ENCODE measurements at regions not wholly inside any gene's neighbourhood (a gene's known extent, or its start where the extent isn't known, plus 50 kb on each side); places are given as distances from the start of the nearest gene placed in this dataset.

DNA sequence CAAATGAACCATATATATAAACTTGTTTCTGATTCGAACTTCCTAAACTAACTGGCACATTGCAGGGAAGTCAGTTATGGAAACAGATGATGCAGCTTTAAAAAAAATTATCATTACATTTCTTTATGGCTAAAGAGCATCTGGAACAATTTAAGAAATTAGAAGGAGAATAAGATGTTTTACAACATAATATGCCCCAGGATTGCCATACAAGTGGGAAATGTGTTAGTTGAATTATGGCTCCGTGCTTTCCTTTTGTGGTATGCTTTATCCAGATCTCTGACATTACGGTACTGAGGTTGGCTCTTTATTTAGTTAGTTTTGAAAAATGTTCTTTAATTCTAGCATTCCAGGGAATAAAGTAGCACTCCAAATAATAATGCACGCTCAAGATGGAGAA is 343.0 kb upstream of the ZFP64 start:
- no peak for TF ChIP-seq CTCF (IDR thresholded peaks at IDR 0.05; ENCODE audit: low read depth, low read length, missing control alignments)
- no peak for DNase-seq (ENCODE audit: extremely low read depth, low read depth)
- no peak overlapping the region for H3K4me3 ChIP-seq (replicated peaks; ENCODE audit: low read depth, low read length)

GRCh38 chr20:52533401-52533800 is 341.8 kb upstream of the ZFP64 start:
- no peak overlapping the region for H3K4me3 ChIP-seq (replicated peaks; ENCODE audit: low read depth, low read length)
- TF ChIP-seq CTCF (IDR thresholded peaks at IDR 0.05; ENCODE audit: low read depth, low read length, missing control alignments): no peak
- DNase-seq (ENCODE audit: extremely low read depth, low read depth): no peak

DNA sequence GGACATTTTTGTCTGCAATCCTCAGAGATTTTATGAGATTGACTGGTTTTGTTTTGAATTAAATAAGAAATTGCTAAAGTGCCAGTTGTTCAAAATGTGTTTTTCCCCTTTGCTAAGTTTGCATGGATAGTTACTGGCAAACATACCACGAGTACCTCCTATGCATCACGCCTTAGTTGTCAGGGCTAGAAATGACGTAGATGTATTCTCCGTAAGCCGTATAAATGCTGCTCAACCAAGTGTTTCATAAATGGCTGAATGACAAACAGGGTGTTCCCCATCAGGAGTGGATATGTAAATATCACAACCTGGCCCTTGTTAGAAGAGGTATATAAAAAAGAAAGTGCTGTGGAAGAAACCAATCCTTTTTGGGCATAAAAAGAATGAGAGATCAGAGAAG is 341.1 kb upstream of the ZFP64 start:
- no peak overlapping the region for H3K4me3 ChIP-seq (replicated peaks; ENCODE audit: low read depth, low read length)
- no peak for TF ChIP-seq CTCF (IDR thresholded peaks at IDR 0.05; ENCODE audit: low read depth, low read length, missing control alignments)
- no peak for DNase-seq (ENCODE audit: extremely low read depth, low read depth)

- no peak for DNase-seq (ENCODE audit: extremely low read depth, low read depth)
- TF ChIP-seq CTCF (IDR thresholded peaks at IDR 0.05; ENCODE audit: low read depth, low read length, missing control alignments): no peak
- no peak overlapping the region for H3K4me3 ChIP-seq (replicated peaks; ENCODE audit: low read depth, low read length)
Observed at GRCh38 chr20:52530571-52530970, 339.0 kb upstream of the ZFP64 start.

DNA sequence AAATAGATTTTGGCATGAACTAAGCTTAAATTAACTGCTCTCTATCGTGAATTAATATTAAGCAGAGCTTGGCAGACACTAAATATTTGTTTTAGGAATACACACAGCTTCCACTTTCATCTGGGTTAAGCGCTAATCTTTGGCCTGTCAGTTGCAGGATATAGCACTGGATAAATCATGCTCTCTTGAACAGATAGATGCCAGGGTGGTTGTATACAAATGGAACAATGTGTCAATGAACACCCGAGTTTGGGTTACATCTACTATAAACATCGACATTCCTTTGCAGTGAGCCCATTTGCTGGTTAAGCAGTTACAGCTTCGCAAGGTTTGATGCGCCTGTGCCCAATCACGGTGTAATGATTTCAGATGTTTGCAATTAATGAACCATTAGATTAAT is 338.2 kb upstream of the ZFP64 start:
- TF ChIP-seq CTCF (IDR thresholded peaks at IDR 0.05; ENCODE audit: low read depth, low read length, missing control alignments): no peak
- DNase-seq (ENCODE audit: extremely low read depth, low read depth): peak; percentile 57
- no peak overlapping the region for H3K4me3 ChIP-seq (replicated peaks; ENCODE audit: low read depth, low read length)

DNA sequence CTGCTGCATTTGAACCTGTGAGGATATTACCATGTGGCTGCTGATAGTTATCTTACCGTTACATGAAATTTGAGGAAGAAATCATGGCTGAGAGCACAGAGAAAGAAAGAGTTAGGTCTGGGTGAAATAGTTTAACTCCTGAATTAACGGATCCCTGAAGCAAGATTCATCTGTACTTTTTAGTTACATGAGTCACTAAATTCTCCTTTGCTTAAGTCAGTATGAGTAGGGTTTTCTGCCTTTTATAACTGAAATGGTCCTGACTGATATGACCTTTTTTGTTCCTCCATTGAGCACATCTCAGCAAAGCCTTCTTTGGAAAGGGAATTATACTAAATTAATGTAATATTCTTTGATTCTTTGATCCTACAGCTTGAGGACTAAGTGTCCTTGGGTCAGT is 333.3 kb upstream of the ZFP64 start:
- H3K4me3 ChIP-seq (replicated peaks; ENCODE audit: low read depth, low read length): no peak overlapping the region
- no peak for TF ChIP-seq CTCF (IDR thresholded peaks at IDR 0.05; ENCODE audit: low read depth, low read length, missing control alignments)
- DNase-seq (ENCODE audit: extremely low read depth, low read depth): no peak

- no peak for DNase-seq (ENCODE audit: extremely low read depth, low read depth)
- TF ChIP-seq CTCF (IDR thresholded peaks at IDR 0.05; ENCODE audit: low read depth, low read length, missing control alignments): no peak
- H3K4me3 ChIP-seq (replicated peaks; ENCODE audit: low read depth, low read length): no peak overlapping the region
Observed at GRCh38 chr20:52518735-52519134, 327.2 kb upstream of the ZFP64 start.

All from HFF-Myc (cell line).